ENCODE measurements at regions not wholly inside any gene's neighbourhood (a gene's known extent, or its start where the extent isn't known, plus 50 kb on each side); places are given as distances from the start of the nearest gene placed in this dataset.

- TF ChIP-seq EZH2 (IDR thresholded peaks at IDR 0.05; ENCODE audit: low read length) = no peak
- TF ChIP-seq CTCF (optimal IDR thresholded peaks at IDR 0.05 in 1 of 3, IDR thresholded peaks at IDR 0.05 in 1 of 3, conservative IDR thresholded peaks at IDR 0.05 in 1 of 3; ENCODE audit: extremely low read depth in 1 of 3, insufficient read depth in 2 of 3, low read length in 3 of 3) = no peak
These were observed 100.0 kb upstream of the CXCR4 start for GRCh38 chr2:136217996-136218395.

All from keratinocyte (primary cell).